HG03064 (cell line): ENCODE measurements at regions not wholly inside any gene's neighbourhood (a gene's known extent, or its start where the extent isn't known, plus 50 kb on each side); places are given as distances from the start of the nearest gene placed in this dataset.

ENCODE experiments used
- ATAC-seq: cut with Tn5 transposase; IDR thresholded peaks from one replicate; pipeline ENCODE4 v1.9.1; 2021; ENCODE audit warnings: low read depth; ENCODE audit not compliant: unreplicated experiment

DNA sequence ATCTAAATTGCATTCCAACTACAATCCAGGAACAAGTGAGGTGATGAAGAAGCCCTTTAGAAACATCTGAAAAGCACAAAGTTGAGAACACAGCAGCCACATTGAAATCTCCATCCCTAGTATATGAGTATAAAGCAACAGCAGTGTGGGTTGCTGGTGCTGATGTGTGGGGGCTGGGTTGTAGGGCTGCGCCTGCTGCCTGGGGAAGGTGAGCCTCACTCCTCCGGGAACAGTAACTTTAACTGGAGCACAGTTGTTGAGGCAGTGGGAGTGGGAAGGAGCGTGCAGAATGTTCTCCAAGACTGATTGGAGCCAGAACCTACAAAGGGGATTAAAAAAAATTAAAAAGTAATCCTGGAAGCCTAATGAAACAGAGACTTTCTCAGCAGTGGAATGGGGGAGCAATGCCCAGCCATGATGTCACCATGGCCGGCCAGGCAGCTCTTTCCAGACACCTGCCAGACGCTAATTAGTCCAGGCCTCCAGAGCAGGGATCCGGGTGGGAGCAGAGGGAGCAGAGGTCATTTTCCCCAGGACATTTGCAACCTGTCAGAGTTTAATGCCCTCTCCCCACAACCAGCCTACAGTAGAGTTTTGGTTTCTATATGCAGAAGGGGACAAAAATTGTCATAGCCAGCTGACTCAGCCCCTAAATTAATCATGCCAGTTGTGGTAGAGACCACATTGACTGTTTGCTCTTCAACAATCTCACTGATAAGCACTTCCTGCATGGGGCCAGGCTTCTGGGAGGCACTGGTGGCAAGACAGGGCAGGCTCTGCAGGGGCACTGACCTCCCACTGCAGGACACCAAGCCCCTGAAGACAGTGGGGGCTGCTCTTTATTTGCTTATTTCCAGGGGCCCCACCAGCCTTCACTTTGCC, 133.0 kb upstream of the ZNF32 start:
- ATAC-seq = no peak

DNA sequence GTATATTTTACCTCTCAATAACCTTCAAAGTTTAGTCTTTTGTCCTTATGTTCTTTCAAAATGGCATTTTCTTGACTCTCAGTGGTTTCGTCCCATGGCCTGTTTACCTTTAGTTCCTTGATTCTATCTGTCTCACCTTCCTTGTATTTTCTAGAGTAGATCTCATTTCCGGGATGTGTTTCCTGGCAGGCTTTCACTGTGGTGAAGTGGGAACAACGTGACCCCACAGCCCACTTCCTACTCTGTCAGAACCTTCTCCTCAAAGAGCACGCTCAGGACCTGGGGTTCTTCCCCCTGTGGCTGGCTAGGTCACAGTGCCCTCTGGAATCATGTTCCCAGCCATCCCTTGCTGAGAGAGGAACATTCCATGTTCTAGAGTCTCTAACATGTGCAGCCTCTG, 129.9 kb upstream of the ZNF32 start:
- ATAC-seq = no peak

DNA sequence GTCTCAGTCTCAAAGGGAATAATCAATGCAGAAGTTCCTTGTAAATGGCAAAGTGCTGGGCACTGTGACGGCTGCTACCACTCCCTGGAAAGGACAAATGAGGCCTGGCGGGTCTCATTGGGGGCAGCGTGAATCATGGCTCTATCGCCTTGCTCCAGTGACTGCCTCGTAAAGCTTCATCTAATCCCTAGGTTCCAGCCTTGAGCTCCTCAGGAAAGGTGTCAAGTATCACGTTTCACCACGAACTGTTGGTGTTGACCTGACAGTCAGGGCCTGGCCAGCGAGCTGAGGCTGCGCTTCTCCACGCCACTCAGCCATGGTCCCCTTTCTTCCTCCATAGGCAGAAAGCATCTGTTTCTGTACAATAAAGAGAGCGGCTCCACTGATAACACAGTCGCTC, 126.7 kb upstream of the ZNF32 start:
- no peak for ATAC-seq

DNA sequence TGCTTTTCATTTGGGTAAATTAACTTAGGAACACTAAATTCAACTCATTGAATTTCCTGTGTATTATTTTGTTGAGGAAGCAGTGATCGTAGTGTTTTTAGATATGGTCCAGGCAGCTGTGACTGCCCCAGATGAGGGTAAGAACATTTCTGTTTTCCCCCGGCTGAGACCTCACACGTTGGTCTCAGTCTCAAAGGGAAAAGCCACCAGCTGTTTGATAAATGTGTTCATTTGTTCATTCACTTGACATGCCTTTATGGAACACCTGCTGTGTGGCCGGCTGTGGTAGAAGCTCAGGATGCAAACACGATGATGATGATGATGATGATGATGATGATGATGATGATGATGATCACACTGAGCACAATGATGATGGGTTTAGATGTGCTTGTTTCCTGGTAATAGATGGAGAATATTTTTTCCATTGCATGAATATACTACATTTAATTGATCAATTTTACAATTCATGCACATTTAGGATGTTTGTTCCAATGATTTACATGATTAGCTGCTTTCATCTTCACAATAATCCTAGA, 125.6 kb upstream of the ZNF32 start:
- ATAC-seq = no peak

DNA sequence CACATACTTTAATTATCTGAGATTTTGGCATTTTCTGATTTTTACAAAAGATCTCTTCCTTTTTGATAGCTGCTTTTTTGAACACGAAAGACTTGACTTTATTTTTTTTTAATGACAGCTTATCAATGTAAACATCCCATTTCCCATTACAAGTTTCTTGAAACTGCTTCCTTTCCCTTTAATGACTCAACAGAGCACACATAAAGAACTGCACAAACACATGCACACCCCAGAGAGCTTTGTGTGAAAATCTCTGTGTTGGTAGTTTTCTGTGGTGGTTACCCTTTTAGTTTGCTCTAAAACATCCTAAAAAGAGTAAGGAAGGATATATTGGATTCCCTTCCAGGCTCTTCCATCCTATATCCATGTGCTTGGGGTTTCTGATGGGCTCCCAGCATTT, 125.1 kb upstream of the ZNF32 start:
- ATAC-seq = no peak

DNA sequence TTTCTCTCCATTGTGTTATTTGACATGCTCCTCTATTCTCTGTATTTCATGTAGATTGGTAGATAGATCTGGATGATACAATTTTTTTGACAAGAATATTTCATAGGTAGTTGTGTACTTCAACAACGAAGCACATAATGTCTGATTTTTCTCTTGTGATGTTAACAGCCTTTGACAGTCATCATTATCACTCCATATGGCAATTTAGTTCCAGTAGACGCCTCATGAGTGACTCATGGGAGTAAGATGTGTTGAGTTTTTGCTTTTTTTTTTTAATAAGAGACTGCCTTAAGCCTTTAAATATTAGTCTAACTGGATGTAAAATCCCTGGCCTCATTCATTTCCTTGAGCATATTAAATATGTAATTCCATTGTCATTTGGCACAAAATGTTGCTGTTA, 123.5 kb upstream of the ZNF32 start:
- no peak for ATAC-seq

DNA sequence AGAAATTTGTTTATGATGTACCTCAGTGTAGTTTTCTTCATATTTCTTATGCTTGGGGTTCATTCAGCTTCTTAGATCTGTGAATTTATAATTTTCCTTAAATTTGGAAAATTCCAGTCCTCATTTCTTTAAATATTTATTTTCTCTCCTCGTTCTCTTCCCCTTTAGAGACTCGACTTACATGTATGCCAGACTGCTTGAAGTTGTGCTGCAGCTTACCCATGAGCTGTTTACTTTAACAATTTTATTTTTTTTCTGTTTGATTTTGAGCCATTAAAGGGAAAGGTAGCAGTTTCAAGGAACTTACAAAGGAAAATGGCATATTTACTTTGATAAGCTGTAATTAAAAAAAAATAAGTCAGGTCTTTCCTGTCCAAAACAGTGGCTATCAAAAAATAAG, 123.0 kb upstream of the ZNF32 start:
- no peak for ATAC-seq

DNA sequence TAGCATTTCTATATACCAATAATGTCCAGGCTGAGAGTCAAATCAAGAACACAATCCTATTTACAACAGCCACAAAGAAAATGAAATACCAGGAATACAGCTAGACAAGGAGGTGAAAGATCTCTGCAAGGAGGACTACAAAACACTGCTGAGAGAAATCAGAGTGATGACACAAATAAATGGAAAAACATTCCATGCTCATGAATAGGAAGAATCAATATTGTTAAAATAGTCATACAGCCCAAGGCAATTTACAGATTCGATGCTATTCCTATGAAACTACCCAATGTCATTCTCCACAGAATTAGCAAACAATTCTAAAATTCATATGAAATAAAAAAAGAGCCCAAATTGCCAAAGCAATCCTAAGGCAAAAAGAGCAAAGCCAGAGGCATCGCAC, 116.8 kb upstream of the ZNF32 start:
- no peak for ATAC-seq

DNA sequence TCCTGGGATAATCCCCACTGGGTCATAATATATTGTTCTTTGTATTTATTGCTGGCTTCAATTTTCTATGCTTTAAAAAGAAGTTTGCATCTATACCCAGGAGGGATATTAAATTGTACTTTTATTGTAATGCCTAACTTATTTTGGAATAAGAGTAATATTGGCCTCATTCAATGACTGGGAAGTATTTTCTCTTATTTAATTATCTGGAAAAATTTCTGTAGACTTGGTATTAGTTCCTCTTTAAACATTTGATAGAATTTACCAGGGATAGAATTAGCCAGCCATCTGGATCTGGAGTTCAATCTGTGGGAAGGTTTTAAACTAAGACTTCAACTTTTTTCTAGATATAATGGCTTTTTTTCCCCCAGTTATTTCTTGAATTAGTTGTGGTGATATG, 115.2 kb upstream of the ZNF32 start:
- ATAC-seq = no peak

DNA sequence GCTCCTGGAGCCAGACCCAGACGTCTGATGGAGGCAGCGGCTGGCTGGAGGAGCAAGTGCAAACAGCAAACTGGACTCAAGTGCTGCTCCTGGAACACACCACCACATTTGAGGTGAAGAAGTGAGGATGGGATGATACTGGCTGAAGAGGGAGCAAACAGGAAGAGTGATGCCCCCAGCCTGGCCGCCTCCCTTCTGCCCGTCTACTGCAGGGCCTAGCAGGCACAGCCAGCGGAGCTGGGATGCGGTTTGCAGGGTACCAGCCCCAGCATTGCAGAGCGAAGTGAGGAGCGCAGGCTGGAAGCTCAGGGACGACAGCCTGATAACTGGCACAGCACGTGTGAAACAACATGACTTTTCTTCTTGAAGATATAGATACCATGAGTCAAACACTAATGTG, 111.8 kb upstream of the ZNF32 start:
- no peak for ATAC-seq

DNA sequence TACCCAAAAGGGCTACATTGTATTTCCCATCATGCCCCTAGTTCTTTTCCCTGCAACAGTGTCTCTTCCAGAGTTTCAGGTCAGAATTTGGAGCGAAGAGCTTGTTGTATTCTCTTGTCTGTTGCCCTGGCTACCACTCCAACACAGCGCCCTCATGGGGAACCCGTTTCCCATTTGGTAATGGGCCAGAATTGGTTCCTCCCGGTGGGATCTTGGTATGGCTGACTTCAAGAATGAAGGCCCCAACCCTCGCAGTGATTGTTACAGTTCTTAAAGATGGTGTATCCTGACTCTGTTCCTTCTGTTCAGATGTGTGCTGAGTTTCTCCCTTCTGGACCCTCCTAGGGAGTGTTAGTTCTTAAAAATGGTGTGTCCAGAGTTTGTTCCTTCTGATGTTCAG, 110.5 kb upstream of the ZNF32 start:
- ATAC-seq = no peak

DNA sequence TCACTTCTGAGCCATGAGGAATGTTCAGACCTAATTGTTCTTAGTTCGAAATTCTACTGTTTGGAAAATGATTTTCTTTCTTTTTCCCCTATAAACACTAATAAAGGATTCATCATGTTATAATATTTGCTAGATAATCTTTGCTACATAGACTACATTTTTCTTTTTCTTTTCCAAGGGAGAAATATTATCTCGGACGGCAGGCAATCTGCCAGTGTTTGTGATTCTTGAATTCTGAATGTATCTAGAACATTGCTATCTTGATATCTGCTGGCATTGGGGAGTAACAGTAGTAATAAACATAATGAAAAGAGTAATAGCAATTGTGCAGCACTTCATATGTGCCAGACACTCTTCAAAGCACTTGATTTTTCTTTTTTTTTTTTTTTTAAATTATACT, 107.7 kb upstream of the ZNF32 start:
- ATAC-seq = no peak

DNA sequence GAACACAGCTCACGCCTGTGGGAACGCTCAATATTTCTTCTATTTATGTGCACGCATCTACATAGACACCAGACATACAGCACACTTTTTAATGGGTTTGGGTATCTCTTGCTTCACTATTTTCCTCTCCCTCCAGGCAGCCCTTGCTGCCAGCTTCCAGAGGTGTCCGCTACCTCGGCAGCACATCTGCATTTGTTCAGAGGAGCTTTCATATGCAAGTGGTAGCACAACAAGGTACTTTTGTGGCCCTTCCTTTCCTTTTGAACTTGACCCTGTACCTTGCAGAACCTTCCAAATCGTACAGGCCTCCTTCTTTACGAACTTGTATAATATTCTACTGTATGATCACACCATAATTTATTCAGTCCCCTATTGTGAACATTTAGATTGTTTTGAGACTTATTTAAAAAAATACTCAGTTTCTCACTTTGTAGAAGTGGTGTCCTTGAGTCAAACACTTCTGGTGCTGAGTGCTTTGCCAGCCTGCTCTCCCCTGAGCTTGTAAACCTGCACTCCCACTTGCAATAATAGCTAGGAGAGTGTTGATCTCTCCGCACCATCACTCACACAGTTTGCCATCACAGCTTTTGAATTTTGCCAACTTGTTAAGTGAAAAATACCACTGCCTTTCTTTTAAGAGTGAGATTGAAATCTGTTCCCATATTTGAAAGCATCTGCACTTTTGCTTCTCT, 106.0 kb upstream of the ZNF32 start:
- no peak for ATAC-seq

DNA sequence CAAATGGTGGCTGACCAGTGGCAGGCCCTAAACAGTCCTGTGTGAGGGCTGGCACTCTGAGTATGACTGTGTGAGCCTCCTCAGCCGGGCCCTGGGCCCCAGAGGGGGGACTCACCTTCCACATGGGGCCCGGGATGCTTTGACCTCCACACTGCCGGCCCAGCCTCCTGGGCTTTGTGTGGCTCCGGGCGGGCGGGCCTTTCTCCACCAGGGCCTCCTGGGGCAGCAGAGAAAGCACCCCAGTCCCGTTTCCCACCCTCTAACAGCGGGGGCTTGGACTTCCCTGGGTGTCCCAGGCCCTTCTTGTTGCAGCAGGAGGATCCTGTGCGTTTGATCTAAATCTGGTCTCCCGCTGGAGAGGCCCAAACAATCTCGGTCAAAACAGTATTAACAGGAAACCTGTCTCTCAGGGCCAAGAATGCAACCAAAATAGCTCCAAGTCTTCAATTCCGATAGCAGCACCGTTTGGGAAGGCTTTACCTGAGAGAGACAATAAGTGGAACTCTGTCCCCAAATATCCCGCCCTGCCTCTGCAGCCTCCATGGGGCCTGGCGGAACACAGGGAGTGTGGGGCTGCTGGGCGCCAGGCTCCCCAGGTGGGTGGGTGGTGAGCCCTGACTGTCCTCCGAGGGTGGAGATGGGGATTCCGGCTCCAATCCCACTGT, 104.8 kb upstream of the ZNF32 start:
- no peak for ATAC-seq

DNA sequence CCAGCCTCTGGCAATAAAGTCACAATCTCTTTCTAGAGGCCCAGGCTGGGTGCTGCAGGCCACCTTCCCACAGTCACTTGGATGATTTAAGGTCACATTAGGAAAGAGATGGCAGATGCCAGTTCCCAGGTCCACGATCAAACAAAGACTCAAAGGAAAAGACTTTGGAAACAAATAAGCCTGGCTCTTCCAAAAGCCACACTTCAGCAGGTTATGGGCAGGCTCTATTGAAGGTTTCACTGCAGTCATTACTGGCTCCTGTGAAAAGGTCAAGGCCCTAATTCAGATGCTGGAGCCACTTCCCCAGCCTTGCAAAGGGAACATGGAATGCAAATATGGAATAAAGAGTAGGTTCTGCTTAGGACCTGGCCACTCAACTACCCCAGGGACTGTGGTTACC, 104.0 kb upstream of the ZNF32 start:
- no peak for ATAC-seq

DNA sequence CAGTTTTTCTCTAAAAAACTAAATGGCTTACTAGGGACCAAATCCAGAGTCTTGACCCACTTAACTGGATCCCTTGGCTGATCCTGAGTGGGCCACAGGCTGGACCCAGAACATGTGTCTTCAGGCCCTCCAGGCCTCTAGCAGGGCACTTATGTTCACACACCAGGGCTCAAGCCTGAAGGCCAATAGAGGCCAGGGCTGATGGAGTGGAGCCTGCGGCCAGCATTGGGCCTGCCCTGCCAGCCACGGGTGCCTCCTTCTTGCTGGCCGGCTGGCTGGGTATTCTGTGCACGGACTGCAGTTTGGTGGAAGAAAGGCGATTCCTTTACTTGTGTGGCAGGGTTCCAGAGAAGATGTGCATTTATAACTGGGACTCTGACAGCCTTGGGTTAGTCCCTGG, 103.0 kb upstream of the ZNF32 start:
- ATAC-seq = no peak

DNA sequence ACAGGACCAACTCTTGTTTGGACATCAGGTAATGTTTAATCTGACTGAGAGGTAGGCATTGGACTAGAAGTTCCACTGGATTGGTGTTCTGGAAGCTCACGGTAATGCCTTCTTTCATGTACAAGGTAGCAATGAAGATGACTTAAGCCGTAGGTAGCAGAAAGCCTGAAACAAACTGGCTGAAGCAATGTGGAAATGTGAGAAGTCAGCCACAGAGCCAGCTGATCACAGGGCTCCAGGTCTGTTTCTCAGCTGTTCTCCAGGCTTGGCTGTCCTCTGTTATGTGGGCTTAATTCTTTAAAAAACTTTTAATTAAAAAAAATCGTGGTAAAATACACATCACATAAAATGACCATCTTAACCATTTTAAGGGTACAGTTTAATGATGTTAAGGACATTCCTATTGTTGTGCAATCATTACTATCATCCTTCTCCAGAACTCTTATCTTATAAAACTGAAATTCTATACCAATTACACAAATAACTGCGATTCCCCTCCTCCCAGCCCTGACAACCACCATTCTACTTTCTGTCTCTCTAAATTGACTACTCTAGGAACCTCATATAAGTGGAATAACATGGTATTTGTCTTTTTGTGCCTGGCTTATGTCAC, 101.4 kb upstream of the ZNF32 start:
- no peak for ATAC-seq

DNA sequence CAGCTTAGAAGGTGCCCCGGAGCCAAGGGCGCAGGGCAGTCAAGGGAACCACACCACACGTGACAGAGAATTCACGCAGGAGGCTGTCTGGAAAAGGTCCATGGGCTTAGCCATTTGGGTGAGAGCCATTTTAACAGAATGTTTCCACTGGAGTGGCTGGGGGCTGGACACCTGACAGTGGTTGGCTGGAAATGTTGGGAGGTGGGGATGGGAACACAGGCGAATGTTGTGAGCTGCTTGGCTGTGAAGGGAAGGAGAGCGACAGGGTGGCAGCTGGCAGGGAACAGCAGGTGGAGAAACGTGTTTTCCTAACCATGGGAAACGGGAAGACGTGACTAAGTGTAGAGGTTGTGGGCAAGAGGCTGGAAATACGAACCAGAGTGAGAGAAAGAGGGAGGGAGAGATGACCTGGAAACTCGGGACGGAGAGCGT, 100.5 kb upstream of the ZNF32 start:
- no peak for ATAC-seq

DNA sequence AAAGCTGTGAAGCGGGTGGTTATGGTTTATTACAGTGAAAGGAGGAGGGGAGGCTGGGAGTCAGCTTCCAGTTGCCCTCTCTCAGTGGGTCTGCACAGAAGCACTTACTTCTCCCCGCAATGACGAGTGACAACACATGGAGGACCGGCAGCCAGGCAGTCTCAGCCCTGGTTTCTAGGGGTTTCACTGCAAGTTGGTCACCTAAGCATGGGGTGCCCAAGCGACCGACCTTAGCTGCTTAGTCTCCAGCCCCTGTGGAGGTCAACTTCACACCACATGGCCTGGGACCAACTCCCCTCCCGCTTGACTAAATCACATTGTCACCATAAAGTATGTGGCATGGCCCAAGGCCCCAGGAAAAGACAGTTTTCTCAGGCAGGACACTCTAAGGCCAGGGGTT, 99.9 kb upstream of the ZNF32 start:
- no peak for ATAC-seq

DNA sequence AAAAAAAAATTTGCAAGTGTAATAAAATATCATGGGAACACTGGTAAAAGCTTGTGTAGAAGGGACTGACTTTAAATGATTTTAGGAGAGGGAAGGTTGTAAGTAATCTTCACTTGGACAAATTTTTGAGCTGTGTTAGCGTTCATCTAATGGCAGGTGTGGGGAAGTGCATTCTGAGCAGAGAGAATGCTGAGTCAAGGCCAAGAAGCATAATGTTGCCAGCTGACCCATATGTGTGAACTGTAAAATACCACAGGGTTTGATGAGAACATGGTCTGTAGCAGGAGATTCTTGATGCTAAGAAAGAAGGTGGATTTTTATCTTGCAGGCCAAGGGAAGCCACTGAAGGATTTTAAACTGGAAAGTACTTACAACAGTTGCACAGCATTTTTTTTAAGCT, 98.2 kb upstream of the ZNF32 start:
- no peak for ATAC-seq

DNA sequence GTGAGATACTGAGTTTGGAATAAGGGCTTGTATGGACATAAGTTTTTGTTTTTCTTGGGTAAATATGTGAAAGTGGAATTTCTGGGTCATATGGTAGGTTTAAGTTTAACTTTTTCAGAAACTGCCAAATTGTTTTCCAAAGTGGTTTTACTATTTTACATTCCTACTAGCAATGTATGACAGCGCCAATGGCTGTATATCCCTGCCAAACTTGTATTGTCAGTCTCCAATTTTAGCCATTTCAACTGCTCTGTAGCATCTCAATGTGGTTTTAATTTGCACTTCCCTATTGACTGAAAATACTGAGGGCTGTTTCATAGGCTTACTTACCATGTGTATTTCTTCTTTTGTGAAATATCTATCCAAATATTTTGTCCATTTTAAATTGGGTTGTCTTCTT, 90.5 kb upstream of the ZNF32 start:
- no peak for ATAC-seq
